SU-DHL-6 (cell line): ENCODE measurements at regions not wholly inside any gene's neighbourhood (a gene's known extent, or its start where the extent isn't known, plus 50 kb on each side); places are given as distances from the start of the nearest gene placed in this dataset.

Experiments
- H2AFZ ChIP-seq: fragments of 200-600 bp; sonication (generic); 2 replicates; pipeline ENCODE4 v1.6.1; 2014; ENCODE audit warnings: low read depth, mild to moderate bottlenecking, moderate library complexity, mixed read lengths, antibody characterized with exemption, low read length; ENCODE audit not compliant: severe bottlenecking
- H3F3A ChIP-seq: fragments of 200-600 bp; shearing (Covaris generic); 2 replicates; pipeline ENCODE4 v1.6.0; 2016; ENCODE audit warnings: antibody characterized with exemption, mild to moderate bottlenecking; ENCODE audit not compliant: insufficient read depth
- H3K27ac ChIP-seq: fragments of 200-600 bp; sonication (generic); 2 replicates; pipeline ENCODE4 v1.5.1; 2016; ENCODE audit warnings: low read depth, mild to moderate bottlenecking, low read length, moderate library complexity, mixed read lengths
- H3K27me3 ChIP-seq: fragments of 200-600 bp; sonication (generic), shearing (Covaris generic); 2 replicates; pipeline ENCODE4 v1.6.0; 2014; ENCODE audit warnings: mild to moderate bottlenecking, low read length
- H3K36me3 ChIP-seq: fragments of 200-600 bp; sonication (generic); 2 replicates; pipeline ENCODE4 v1.6.1; 2014; ENCODE audit warnings: mild to moderate bottlenecking, low read length, mixed read lengths
- H3K4me2 ChIP-seq: fragments of 300-600, 200-600 bp; shearing (Covaris generic), sonication (generic); 2 replicates; pipeline ENCODE4 v1.6.0; 2014; ENCODE audit warnings: low read length, low read depth, mild to moderate bottlenecking; ENCODE audit not compliant: poor library complexity, severe bottlenecking
- H3K4me3 ChIP-seq: fragments of 200-600 bp; sonication (generic); 2 replicates; pipeline ENCODE4 v1.5.1; 2014; ENCODE audit warnings: antibody characterized with exemption, low read length, mild to moderate bottlenecking, mixed read lengths; ENCODE audit not compliant: insufficient read depth, poor library complexity, severe bottlenecking
- H3K79me2 ChIP-seq: fragments of 200-600 bp; sonication (generic); 2 replicates; pipeline ENCODE4 v1.6.1; 2014; ENCODE audit warnings: mild to moderate bottlenecking, low read length, moderate library complexity; ENCODE audit not compliant: insufficient read depth
- H3K9ac ChIP-seq: fragments of 200-600 bp; sonication (generic); 2 replicates; pipeline ENCODE4 v1.7.0; 2014; ENCODE audit warnings: mild to moderate bottlenecking, low read length
- H3K9me2 ChIP-seq: fragments of 200-600 bp; sonication (generic); replicated peaks from 2 replicates; pipeline ENCODE4 v1.6.1; 2014; ENCODE audit warnings: low read length; ENCODE audit not compliant: insufficient read depth
- H3K9me3 ChIP-seq: fragments of 200-600 bp; sonication (generic); 2 replicates; pipeline ENCODE4 v1.6.1; 2014; ENCODE audit warnings: low read length, mixed read lengths; ENCODE audit not compliant: insufficient read depth
- H4K20me1 ChIP-seq: fragments of 200-600 bp; sonication (generic); 2 replicates; pipeline ENCODE4 v1.6.1; 2014; ENCODE audit warnings: low read depth, mild to moderate bottlenecking, antibody characterized with exemption, low read length, moderate library complexity, mixed read lengths
- EZH2phosphoT487 ChIP-seq: fragments of 200-600 bp; sonication (generic), shearing (Covaris generic); conservative IDR thresholded peaks from 2 replicates; pipeline ENCODE4 v1.6.1; 2018; ENCODE audit warnings: mild to moderate bottlenecking, antibody characterized with exemption, low read length, moderate library complexity, mixed read lengths
- TF ChIP-seq, protein P1 (sequence below): fragments of 200-600 bp; sonication (generic); IDR thresholded peaks from one replicate; pipeline ENCODE4 v1.5.1; 2017; ENCODE audit warnings: antibody characterized with exemption, mild to moderate bottlenecking, low read length, moderate library complexity; ENCODE audit not compliant: insufficient read depth, poor library complexity, severe bottlenecking

DNA sequence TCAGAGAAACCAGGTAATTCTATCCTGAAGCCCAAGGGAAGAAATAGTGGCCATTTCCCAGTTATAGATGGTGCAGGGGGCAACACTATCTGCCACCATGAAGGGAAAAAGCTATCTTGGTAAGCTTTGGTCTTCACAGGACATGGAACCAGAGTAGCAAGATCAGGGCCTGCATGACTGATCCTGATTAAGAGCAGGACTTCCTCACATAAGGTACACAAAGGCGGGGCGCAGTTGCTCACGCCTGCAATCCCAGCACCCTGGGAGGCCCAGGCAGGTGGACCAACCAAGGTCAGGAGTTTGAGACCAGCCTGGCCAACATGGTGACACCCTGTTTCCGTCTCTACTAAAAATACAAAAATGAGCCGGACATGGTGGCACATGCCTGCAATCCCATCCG is 148.4 kb upstream of the USP9X start:
- Histone ChIP-seq H3K4me2 (no peak overlapping the region), H3K9ac (no peak overlapping the region), H3F3A (no peaks in the 10 kb centered on the region), H3K4me3 (no peak overlapping the region), H3K36me3 (no peaks in the 10 kb centered on the region), H3K27me3 (no peaks in the 10 kb centered on the region), H3K9me2 (no peaks in the 10 kb centered on the region), H3K9me3 (no peaks in the 10 kb centered on the region), H4K20me1 (no peaks in the 10 kb centered on the region), H2AFZ (no peak overlapping the region), H3K79me2 (no peaks in the 10 kb centered on the region), H3K27ac (no peak overlapping the region)
- no peak for TF ChIP-seq EZH2phosphoT487
- TF ChIP-seq, protein P1, sequence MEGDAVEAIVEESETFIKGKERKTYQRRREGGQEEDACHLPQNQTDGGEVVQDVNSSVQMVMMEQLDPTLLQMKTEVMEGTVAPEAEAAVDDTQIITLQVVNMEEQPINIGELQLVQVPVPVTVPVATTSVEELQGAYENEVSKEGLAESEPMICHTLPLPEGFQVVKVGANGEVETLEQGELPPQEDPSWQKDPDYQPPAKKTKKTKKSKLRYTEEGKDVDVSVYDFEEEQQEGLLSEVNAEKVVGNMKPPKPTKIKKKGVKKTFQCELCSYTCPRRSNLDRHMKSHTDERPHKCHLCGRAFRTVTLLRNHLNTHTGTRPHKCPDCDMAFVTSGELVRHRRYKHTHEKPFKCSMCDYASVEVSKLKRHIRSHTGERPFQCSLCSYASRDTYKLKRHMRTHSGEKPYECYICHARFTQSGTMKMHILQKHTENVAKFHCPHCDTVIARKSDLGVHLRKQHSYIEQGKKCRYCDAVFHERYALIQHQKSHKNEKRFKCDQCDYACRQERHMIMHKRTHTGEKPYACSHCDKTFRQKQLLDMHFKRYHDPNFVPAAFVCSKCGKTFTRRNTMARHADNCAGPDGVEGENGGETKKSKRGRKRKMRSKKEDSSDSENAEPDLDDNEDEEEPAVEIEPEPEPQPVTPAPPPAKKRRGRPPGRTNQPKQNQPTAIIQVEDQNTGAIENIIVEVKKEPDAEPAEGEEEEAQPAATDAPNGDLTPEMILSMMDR: no peak

DNA sequence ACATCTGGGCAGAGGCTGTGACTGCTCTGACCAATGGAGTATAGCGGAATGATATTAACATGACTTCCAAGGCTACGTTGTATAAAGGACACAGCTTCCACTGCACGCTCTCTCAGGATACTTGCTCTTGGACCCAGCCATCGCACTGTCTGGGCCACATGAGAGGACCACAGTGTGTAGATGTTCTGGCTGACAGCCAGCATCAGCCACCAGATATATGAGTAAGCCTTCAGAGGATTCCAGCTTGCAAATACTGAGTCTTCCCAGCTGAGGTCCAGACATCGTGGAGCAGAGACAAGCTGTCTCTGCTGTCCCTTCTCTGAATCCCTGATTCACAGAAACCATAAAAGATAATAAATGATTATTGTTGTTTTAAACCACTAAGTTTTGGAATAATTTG is 146.8 kb upstream of the USP9X start:
- no peak overlapping the region for H3K4me3 ChIP-seq
- H3K27ac ChIP-seq: no peak overlapping the region
- H3F3A ChIP-seq: no peaks in the 10 kb centered on the region
- no peaks in the 10 kb centered on the region for H3K36me3 ChIP-seq
- H2AFZ ChIP-seq: no peak overlapping the region
- TF ChIP-seq, protein P1: no peak
- H4K20me1 ChIP-seq: no peaks in the 10 kb centered on the region
- no peak overlapping the region for H3K9ac ChIP-seq
- no peak overlapping the region for H3K4me2 ChIP-seq
- no peaks in the 10 kb centered on the region for H3K9me2 ChIP-seq
- H3K27me3 ChIP-seq: no peaks in the 10 kb centered on the region
- no peaks in the 10 kb centered on the region for H3K9me3 ChIP-seq
- no peaks in the 10 kb centered on the region for H3K79me2 ChIP-seq

DNA sequence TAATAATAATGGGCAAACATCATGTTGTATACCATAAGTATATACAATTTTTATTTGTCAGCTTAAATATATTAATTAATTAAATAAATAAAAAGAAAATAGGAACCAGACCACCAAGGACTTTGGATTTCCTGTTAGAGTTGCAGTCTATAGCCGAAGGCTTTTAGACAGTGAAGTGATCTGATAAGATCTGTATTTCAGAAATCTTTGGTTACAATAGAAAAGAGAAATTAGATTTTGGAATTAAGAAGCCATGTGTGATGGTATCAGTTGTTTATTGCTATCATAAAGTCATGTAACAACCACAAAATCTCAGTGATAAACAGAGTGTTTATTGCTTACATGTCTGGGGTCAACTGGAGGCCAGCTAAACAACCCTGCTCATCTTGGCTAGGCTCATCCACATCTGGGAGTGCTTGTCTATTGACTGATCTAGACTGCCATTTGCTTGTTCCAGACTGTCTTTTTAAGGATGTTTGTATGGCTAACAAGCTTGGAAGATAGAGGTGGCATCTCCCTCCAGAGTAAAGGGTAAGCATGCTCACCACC is 142.1 kb upstream of the USP9X start:
- no peak overlapping the region for H2AFZ ChIP-seq
- H3K9me2 ChIP-seq: no peaks in the 10 kb centered on the region
- no peak overlapping the region for H3K9ac ChIP-seq
- TF ChIP-seq, protein P1: no peak
- TF ChIP-seq EZH2phosphoT487: no peak
- no peaks in the 10 kb centered on the region for H3K79me2 ChIP-seq
- no peaks in the 10 kb centered on the region for H3K27me3 ChIP-seq
- no peaks in the 10 kb centered on the region for H3F3A ChIP-seq
- H3K4me3 ChIP-seq: no peak overlapping the region
- no peak overlapping the region for H3K4me2 ChIP-seq
- no peaks in the 10 kb centered on the region for H4K20me1 ChIP-seq
- no peak overlapping the region for H3K27ac ChIP-seq
- H3K9me3 ChIP-seq: no peaks in the 10 kb centered on the region
- no peaks in the 10 kb centered on the region for H3K36me3 ChIP-seq

DNA sequence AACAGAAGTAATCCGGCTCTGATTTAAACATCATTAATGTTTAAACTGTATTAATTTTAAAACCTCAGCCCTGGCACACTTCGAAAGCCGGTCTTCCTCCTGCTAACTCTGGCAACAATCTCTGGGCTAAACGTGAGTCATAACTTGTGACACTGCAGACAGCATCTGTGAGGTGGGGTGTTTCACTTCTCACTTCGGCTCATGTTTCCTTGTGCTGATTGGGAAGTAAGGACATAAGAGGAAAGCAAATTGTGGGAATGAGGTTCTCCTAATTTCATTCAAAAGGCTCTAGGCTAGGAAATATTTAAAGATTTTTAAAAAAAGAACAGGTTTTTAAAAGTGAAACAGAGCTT is 139.9 kb upstream of the USP9X start:
- no peak overlapping the region for H3K4me2 ChIP-seq
- H3F3A ChIP-seq: no peaks in the 10 kb centered on the region
- no peaks in the 10 kb centered on the region for H3K9me2 ChIP-seq
- H3K79me2 ChIP-seq: no peaks in the 10 kb centered on the region
- H3K27ac ChIP-seq: no peak overlapping the region
- H3K36me3 ChIP-seq: no peaks in the 10 kb centered on the region
- H3K9ac ChIP-seq: no peak overlapping the region
- no peaks in the 10 kb centered on the region for H3K27me3 ChIP-seq
- no peak overlapping the region for H2AFZ ChIP-seq
- no peaks in the 10 kb centered on the region for H3K9me3 ChIP-seq
- TF ChIP-seq EZH2phosphoT487: no peak
- H4K20me1 ChIP-seq: no peaks in the 10 kb centered on the region
- no peak overlapping the region for H3K4me3 ChIP-seq
